GM12873 (cell line): ENCODE measurements at regions not wholly inside any gene's neighbourhood (a gene's known extent, or its start where the extent isn't known, plus 50 kb on each side); places are given as distances from the start of the nearest gene placed in this dataset.

ENCODE experiments used
- CTCF ChIP-seq: IDR thresholded peaks from 2 replicates; pipeline ENCODE4 v1.5.1; 2012; ENCODE audit warnings: low read depth, mild to moderate bottlenecking, moderate library complexity, low read length, control low read depth; ENCODE audit not compliant: insufficient read depth; ENCODE audit errors: missing control alignments

- no peak for TF ChIP-seq CTCF
These were observed 136.8 kb upstream of the RUNX3 start for GRCh38 chr1:25066731-25067517.

- TF ChIP-seq CTCF = no peak
These were observed 136.2 kb upstream of the RUNX3 start for GRCh38 chr1:25066256-25066655.

- no peak for TF ChIP-seq CTCF
These were observed 135.7 kb upstream of the RUNX3 start for GRCh38 chr1:25065795-25066238.

GRCh38 chr1:25065321-25065721, 135.2 kb upstream of the RUNX3 start:
- no peak for TF ChIP-seq CTCF

GRCh38 chr1:25064465-25065240, 134.6 kb upstream of the RUNX3 start:
- no peak for TF ChIP-seq CTCF

- TF ChIP-seq CTCF = no peak
These were observed 133.7 kb upstream of the RUNX3 start for GRCh38 chr1:25063591-25064416.

- no peak for TF ChIP-seq CTCF
These were observed 132.7 kb upstream of the RUNX3 start for GRCh38 chr1:25062621-25063255.
